Keratinocyte (primary cell): ENCODE measurements at regions not wholly inside any gene's neighbourhood (a gene's known extent, or its start where the extent isn't known, plus 50 kb on each side); places are given as distances from the start of the nearest gene placed in this dataset.

Experiments used
- DNase-seq: peaks from one replicate; pipeline ENCODE4 v3.0.0-alpha.2; 2011; ENCODE audit warnings: low read depth, missing footprints, low spot score
- FAIRE-seq: peaks from 2 replicates; lab custom pipeline; 2011; peaks lifted over from hg19 to GRCh38; lab: Jason Lieb, UNC
- H2AFZ ChIP-seq: 2 replicates; pipeline ENCODE4 v1.6.0; 2012; ENCODE audit warnings: low read length, control low read depth, inconsistent platforms; ENCODE audit not compliant: control insufficient read depth
- H3K27ac ChIP-seq: 2 replicates; pipeline ENCODE4 v1.5.1; 2011; ENCODE audit warnings: low read length; ENCODE audit not compliant: control insufficient read depth, insufficient read depth
- H3K27me3 ChIP-seq: 3 replicates; pipeline ENCODE4 v1.6.0; 2011; ENCODE audit warnings: low read length; ENCODE audit not compliant: control insufficient read depth, insufficient read depth; ENCODE audit errors: extremely low read depth
- H3K36me3 ChIP-seq, 2 experiments: 2 replicates in 1 of 2; 3 replicates in 1 of 2; pipeline ENCODE4 v1.5.1; 2011; ENCODE audit warnings: low read length in 2 of 2, mild to moderate bottlenecking in 1 of 2; ENCODE audit not compliant: control insufficient read depth in 2 of 2, insufficient read depth in 2 of 2; ENCODE audit errors: extremely low read depth in 1 of 2
- H3K4me1 ChIP-seq: 3 replicates; pipeline ENCODE4 v1.5.1; 2011; ENCODE audit warnings: low read length; ENCODE audit not compliant: control insufficient read depth, insufficient read depth; ENCODE audit errors: extremely low read depth
- H3K4me2 ChIP-seq: 3 replicates; pipeline ENCODE4 v1.6.0; 2011; ENCODE audit warnings: low read depth, low read length; ENCODE audit not compliant: control insufficient read depth, insufficient read depth; ENCODE audit errors: extremely low read depth
- H3K4me3 ChIP-seq, 3 experiments: fragments of 200-600 bp in 1 of 3; sonication (generic) in 1 of 3; 2 replicates in 2 of 3; 3 replicates in 1 of 3; pipeline ENCODE4 v1.5.1; 2011 to 2016; ENCODE audit warnings: low read length in 3 of 3, mild to moderate bottlenecking in 3 of 3, control low read depth in 2 of 3, inconsistent platforms in 1 of 3, low read depth in 1 of 3, mixed read lengths in 1 of 3, mixed run types in 1 of 3, moderate library complexity in 1 of 3; ENCODE audit not compliant: control insufficient read depth in 2 of 3, insufficient read depth in 2 of 3; ENCODE audit errors: extremely low read depth in 1 of 3
- H3K79me2 ChIP-seq: 2 replicates; pipeline ENCODE4 v1.6.0; 2012; ENCODE audit warnings: low read length; ENCODE audit not compliant: control insufficient read depth, insufficient read depth
- H3K9ac ChIP-seq: 3 replicates; pipeline ENCODE4 v1.6.0; 2011; ENCODE audit warnings: low read length; ENCODE audit not compliant: control insufficient read depth, insufficient read depth; ENCODE audit errors: extremely low read depth
- H3K9me1 ChIP-seq: 3 replicates; pipeline ENCODE4 v1.6.0; 2011; ENCODE audit warnings: low read length; ENCODE audit not compliant: control insufficient read depth, insufficient read depth; ENCODE audit errors: extremely low read depth
- H3K9me3 ChIP-seq: 2 replicates; pipeline ENCODE4 v1.5.1; 2012; ENCODE audit warnings: low read depth, low read length; ENCODE audit not compliant: control insufficient read depth
- H4K20me1 ChIP-seq: 3 replicates; pipeline ENCODE4 v1.6.0; 2011; ENCODE audit warnings: low read length; ENCODE audit not compliant: control insufficient read depth, insufficient read depth; ENCODE audit errors: extremely low read depth
- EZH2 ChIP-seq: IDR thresholded peaks from one replicate; pipeline ENCODE4 v1.6.1; 2012; ENCODE audit warnings: inconsistent platforms, mild to moderate bottlenecking, low read length, moderate library complexity
- dilution Hi-C: fragments of 300-500 bp; cut with MboI; formaldehyde crosslinking; loops from one replicate; pipeline ENCODE4 v1.7.0; 2020; ENCODE audit warnings: low sequenced_read_pairs; ENCODE audit not compliant: extremely low pct_ligation_motif_present
- TF ChIP-seq, protein P1 (sequence below), 3 experiments: IDR thresholded peaks in 1 of 3; conservative IDR thresholded peaks in 1 of 3; optimal IDR thresholded peaks in 1 of 3; 2 replicates in 2 of 3; 3 replicates in 1 of 3; pipeline versions ENCODE3 to v1.5.1; 2011; ENCODE audit warnings: low read length in 3 of 3, mild to moderate bottlenecking in 3 of 3, moderate library complexity in 2 of 3, control low read depth in 1 of 3, inconsistent platforms in 1 of 3; ENCODE audit not compliant: insufficient read depth in 2 of 3; ENCODE audit errors: extremely low read depth in 1 of 3

GRCh38 chr10:36452851-36453250, 672.5 kb upstream of the ANKRD30A start:
- no peaks in the 10 kb centered on the region for H3K9me1 ChIP-seq
- H3K79me2 ChIP-seq, result no peaks in the 10 kb centered on the region
- peak overlapping the region; percentile 73 for H3K27ac ChIP-seq
- no peak overlapping the region for H3K9ac ChIP-seq
- peaks cover 31% of the 10 kb centered on the region for H3K4me1 ChIP-seq
- peak overlapping the region; percentile 59 for H2AFZ ChIP-seq
- H4K20me1 ChIP-seq, result no peaks in the 10 kb centered on the region
- peak overlapping the region in 1 of 3 experiments; percentile 17 for H3K4me3 ChIP-seq
- no peaks in the 10 kb centered on the region for H3K27me3 ChIP-seq
- dilution Hi-C loops, result no loop called here
- H3K9me3 ChIP-seq, result no peaks in the 10 kb centered on the region
- H3K4me2 ChIP-seq, result peak overlapping the region; percentile 65
- DNase-seq (no peak), FAIRE-seq (peak; percentile 81)
- TF ChIP-seq, protein P1, sequence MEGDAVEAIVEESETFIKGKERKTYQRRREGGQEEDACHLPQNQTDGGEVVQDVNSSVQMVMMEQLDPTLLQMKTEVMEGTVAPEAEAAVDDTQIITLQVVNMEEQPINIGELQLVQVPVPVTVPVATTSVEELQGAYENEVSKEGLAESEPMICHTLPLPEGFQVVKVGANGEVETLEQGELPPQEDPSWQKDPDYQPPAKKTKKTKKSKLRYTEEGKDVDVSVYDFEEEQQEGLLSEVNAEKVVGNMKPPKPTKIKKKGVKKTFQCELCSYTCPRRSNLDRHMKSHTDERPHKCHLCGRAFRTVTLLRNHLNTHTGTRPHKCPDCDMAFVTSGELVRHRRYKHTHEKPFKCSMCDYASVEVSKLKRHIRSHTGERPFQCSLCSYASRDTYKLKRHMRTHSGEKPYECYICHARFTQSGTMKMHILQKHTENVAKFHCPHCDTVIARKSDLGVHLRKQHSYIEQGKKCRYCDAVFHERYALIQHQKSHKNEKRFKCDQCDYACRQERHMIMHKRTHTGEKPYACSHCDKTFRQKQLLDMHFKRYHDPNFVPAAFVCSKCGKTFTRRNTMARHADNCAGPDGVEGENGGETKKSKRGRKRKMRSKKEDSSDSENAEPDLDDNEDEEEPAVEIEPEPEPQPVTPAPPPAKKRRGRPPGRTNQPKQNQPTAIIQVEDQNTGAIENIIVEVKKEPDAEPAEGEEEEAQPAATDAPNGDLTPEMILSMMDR (optimal IDR thresholded peaks at IDR 0.05 in 1 of 3, IDR thresholded peaks at IDR 0.05 in 1 of 3, conservative IDR thresholded peaks at IDR 0.05 in 1 of 3; ENCODE audit: extremely low read depth in 1 of 3, insufficient read depth in 2 of 3, low read length in 3 of 3), result no peak
- TF ChIP-seq EZH2, result no peak
- H3K36me3 ChIP-seq, result no peaks in the 10 kb centered on the region

DNA sequence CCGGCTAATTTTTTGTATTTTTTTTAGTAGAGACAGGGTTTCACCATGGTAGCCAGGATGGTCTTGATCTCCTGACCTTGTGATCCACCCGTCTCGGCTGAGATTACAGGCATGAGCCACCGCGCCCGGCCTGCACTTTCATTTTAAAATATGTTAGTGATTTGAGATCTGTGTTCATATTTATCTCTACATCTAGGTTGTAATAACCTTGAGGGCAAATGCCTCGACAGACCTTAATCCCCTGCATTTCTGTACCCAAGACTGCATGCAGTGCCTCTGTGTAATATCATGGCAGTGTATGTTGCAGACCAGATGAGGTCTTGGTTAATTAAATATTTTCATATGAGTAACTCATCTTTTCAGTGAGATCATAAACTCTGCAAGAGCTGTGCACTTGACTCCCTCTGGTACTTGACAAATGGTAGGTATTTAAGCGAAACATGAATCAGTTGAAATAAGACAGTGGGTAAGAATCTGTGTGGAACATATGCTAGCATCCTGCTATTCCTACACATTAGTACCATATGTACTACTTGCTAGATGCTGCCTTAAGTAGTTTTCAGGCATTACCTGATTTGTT, 673.9 kb upstream of the ANKRD30A start:
- Histone ChIP-seq H3K4me3 (no peak overlapping the region), H3K9me3 (no peaks in the 10 kb centered on the region), H2AFZ (no peak overlapping the region), H3K79me2 (no peaks in the 10 kb centered on the region), H3K27ac (no peak overlapping the region), H3K27me3 (no peaks in the 10 kb centered on the region), H3K36me3 (no peaks in the 10 kb centered on the region), H4K20me1 (no peaks in the 10 kb centered on the region), H3K9me1 (no peaks in the 10 kb centered on the region), H3K4me2 (no peak overlapping the region), H3K4me1 (peaks cover 38% of the 10 kb centered on the region), H3K9ac (no peak overlapping the region)
- DNase-seq (no peak), FAIRE-seq (peak; percentile 39)
- TF ChIP-seq EZH2, result no peak
- TF ChIP-seq, protein P1 (optimal IDR thresholded peaks at IDR 0.05 in 1 of 3, IDR thresholded peaks at IDR 0.05 in 1 of 3, conservative IDR thresholded peaks at IDR 0.05 in 1 of 3; ENCODE audit: extremely low read depth in 1 of 3, insufficient read depth in 2 of 3, low read length in 3 of 3), result no peak
- dilution Hi-C loops, result no loop called here
